Parathyroid adenoma (tissue), 2 donors: ENCODE measurements at regions not wholly inside any gene's neighbourhood (a gene's known extent, or its start where the extent isn't known, plus 50 kb on each side); places are given as distances from the start of the nearest gene placed in this dataset.

Experiments used
- H2AFZ ChIP-seq: fragments of 300-600 bp; sonication (generic); one replicate; pipeline ENCODE4 v1.7.0; 2017; ENCODE audit warnings: antibody characterized with exemption, mild to moderate bottlenecking
- H3K27ac ChIP-seq: fragments of 300-600 bp; sonication (generic); one replicate; pipeline ENCODE4 v1.7.0; 2017
- H3K27me3 ChIP-seq: fragments of 300-600 bp; sonication (generic); one replicate; pipeline ENCODE4 v1.7.0; 2017; ENCODE audit warnings: low read length; ENCODE audit not compliant: control insufficient read depth, insufficient read depth
- H3K36me3 ChIP-seq: fragments of 300-600 bp; sonication (generic); one replicate; pipeline ENCODE4 v1.7.0; 2017; ENCODE audit warnings: low read length; ENCODE audit not compliant: control insufficient read depth, insufficient read depth
- H3K4me1 ChIP-seq: fragments of 300-600 bp; sonication (generic); one replicate; pipeline ENCODE4 v1.7.0; 2017; ENCODE audit warnings: control low read depth
- H3K4me2 ChIP-seq: fragments of 300-600 bp; sonication (generic); one replicate; pipeline ENCODE4 v1.7.0; 2017; ENCODE audit warnings: low read length
- H3K4me3 ChIP-seq: fragments of 300-600 bp; sonication (generic); one replicate; pipeline ENCODE4 v1.7.0; 2017; ENCODE audit warnings: low read depth, low read length
- H3K79me2 ChIP-seq: fragments of 300-600 bp; sonication (generic); one replicate; pipeline ENCODE4 v1.7.0; 2017; ENCODE audit warnings: control low read depth
- H3K9ac ChIP-seq: fragments of 300-600 bp; sonication (generic); one replicate; pipeline ENCODE4 v1.7.0; 2017; ENCODE audit warnings: mild to moderate bottlenecking
- H3K9me3 ChIP-seq: fragments of 300-600 bp; sonication (generic); one replicate; pipeline ENCODE4 v1.7.0; 2017; ENCODE audit warnings: low read length; ENCODE audit not compliant: control insufficient read depth
- TF ChIP-seq, protein P1 (sequence below): fragments of 300-600 bp; sonication (generic); IDR thresholded peaks from one replicate; pipeline ENCODE4 v1.7.0; 2017; ENCODE audit warnings: antibody characterized with exemption, mild to moderate bottlenecking
- donor health status: primary hyperparathyroidism.

DNA sequence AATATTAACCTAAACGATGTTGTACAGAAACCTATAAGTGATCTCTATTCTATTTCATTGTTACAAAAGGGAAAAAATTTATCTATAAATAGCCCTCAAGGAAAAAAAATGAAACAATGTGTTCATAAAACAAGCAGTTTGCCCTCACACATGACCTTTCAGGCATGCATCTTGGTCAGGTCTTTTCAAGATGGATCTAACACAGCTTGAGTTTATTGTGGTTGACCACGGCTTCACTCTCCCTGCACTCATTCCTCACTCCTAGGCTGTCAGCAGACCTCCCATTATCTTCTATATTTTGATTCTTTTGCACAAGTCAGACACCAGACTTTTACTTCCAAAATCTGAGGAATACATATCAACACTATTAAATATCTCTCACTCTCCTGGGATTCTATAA, 544.3 kb downstream of the KCNT2 start:
- Histone ChIP-seq H3K36me3 (no peaks in the 10 kb centered on the region), H3K27ac (no peak overlapping the region), H2AFZ (no peak overlapping the region), H3K79me2 (no peaks in the 10 kb centered on the region), H3K9ac (no peak overlapping the region), H3K4me2 (no peak overlapping the region), H3K4me3 (no peak overlapping the region), H3K4me1 (no peaks in the 10 kb centered on the region), H3K27me3 (no peaks in the 10 kb centered on the region), H3K9me3 (no peaks in the 10 kb centered on the region)
- TF ChIP-seq, protein P1, sequence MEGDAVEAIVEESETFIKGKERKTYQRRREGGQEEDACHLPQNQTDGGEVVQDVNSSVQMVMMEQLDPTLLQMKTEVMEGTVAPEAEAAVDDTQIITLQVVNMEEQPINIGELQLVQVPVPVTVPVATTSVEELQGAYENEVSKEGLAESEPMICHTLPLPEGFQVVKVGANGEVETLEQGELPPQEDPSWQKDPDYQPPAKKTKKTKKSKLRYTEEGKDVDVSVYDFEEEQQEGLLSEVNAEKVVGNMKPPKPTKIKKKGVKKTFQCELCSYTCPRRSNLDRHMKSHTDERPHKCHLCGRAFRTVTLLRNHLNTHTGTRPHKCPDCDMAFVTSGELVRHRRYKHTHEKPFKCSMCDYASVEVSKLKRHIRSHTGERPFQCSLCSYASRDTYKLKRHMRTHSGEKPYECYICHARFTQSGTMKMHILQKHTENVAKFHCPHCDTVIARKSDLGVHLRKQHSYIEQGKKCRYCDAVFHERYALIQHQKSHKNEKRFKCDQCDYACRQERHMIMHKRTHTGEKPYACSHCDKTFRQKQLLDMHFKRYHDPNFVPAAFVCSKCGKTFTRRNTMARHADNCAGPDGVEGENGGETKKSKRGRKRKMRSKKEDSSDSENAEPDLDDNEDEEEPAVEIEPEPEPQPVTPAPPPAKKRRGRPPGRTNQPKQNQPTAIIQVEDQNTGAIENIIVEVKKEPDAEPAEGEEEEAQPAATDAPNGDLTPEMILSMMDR: no peak

DNA sequence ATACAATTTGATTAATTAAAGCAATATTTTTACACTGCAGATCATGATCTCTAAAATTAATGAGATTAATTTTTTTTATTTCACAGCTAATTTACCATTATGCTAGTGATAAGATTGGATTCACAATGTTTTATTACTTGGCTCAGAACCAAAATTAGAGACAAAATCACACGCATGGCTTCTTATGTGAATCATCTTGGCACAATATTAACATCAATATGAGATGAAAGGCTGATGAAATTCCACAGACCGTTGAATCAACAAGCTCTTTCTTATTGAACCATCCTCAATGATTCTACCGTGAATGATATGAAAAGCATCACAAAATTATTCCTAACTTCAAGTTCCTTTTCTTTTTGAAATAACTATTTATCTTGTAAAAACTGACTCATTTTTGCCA, 544.9 kb downstream of the KCNT2 start:
- H3K27me3 ChIP-seq: no peaks in the 10 kb centered on the region
- H3K9me3 ChIP-seq: no peaks in the 10 kb centered on the region
- H3K4me1 ChIP-seq: no peaks in the 10 kb centered on the region
- no peak overlapping the region for H3K4me2 ChIP-seq
- TF ChIP-seq, protein P1: no peak
- H3K9ac ChIP-seq: no peak overlapping the region
- no peak overlapping the region for H3K27ac ChIP-seq
- no peak overlapping the region for H2AFZ ChIP-seq
- H3K4me3 ChIP-seq: no peak overlapping the region
- H3K79me2 ChIP-seq: no peaks in the 10 kb centered on the region
- no peaks in the 10 kb centered on the region for H3K36me3 ChIP-seq

DNA sequence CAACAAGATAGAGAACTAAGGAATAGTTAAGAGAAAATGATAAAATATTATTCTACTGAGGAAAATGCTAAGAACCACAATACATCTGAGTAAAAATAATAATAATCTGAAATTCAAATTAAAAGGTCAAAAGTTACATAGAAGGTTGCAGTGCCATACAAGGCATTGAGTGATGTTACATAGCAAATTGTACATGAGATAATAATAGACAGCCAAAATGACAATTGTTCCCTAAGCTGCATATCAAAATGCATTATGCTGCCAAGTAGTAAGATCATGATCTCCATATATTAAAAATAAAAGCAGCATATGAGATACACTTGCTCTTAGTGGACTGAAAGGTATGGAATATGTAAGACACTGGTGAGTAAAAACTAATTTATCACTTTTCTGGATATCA, 547.7 kb downstream of the KCNT2 start:
- no peak overlapping the region for H3K4me3 ChIP-seq
- TF ChIP-seq, protein P1: no peak
- no peaks in the 10 kb centered on the region for H3K4me1 ChIP-seq
- H3K27ac ChIP-seq: no peak overlapping the region
- H3K4me2 ChIP-seq: no peak overlapping the region
- no peaks in the 10 kb centered on the region for H3K79me2 ChIP-seq
- H2AFZ ChIP-seq: no peak overlapping the region
- H3K36me3 ChIP-seq: no peaks in the 10 kb centered on the region
- H3K9me3 ChIP-seq: no peaks in the 10 kb centered on the region
- H3K9ac ChIP-seq: no peak overlapping the region
- H3K27me3 ChIP-seq: no peaks in the 10 kb centered on the region

DNA sequence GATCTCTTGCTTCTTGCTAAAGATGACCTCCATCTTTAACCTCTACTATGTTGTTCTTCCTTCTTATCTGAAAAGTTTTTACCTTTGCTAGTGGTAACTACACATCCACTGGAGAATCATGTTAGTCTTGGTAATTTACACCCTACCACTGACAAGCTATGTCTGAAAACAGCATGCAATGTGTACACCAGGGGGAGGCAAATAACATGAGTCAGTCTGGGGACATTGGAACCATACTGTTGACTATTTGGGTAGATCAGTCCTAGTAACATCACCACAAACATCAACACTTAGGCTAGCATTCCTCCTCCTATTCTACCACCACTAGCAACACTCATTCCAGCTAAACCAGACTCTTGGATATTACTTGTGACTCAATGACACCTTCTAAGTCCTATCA, 549.0 kb downstream of the KCNT2 start:
- TF ChIP-seq, protein P1: no peak
- H3K9ac ChIP-seq: no peak overlapping the region
- H2AFZ ChIP-seq: no peak overlapping the region
- H3K4me1 ChIP-seq: no peaks in the 10 kb centered on the region
- H3K4me2 ChIP-seq: no peak overlapping the region
- no peaks in the 10 kb centered on the region for H3K9me3 ChIP-seq
- H3K27ac ChIP-seq: no peak overlapping the region
- no peaks in the 10 kb centered on the region for H3K79me2 ChIP-seq
- no peaks in the 10 kb centered on the region for H3K27me3 ChIP-seq
- no peaks in the 10 kb centered on the region for H3K36me3 ChIP-seq
- H3K4me3 ChIP-seq: no peak overlapping the region

DNA sequence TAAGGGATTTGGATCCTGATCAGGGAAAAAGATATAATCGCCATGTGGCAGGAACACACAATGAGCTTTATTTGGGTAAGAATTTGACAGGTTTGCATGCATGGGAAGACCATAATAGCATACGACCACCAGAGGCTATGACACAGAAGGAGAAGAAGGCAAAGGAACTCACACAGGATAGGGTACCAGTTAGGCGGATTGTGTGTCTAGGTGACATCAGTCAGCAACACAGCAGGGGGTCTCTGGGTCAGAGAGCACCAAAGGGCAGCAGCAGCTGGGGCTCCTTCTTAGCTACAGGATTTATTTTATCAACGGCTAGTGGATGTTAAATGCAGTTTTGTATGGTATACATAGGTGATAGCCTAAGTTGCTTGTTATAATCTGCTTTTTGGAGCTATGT, 551.3 kb downstream of the KCNT2 start:
- TF ChIP-seq, protein P1: no peak
- Histone ChIP-seq H3K4me2 (no peak overlapping the region), H3K4me3 (no peak overlapping the region), H3K27me3 (no peaks in the 10 kb centered on the region), H2AFZ (no peak overlapping the region), H3K79me2 (no peaks in the 10 kb centered on the region), H3K4me1 (no peaks in the 10 kb centered on the region), H3K27ac (no peak overlapping the region), H3K36me3 (no peaks in the 10 kb centered on the region), H3K9me3 (no peaks in the 10 kb centered on the region), H3K9ac (no peak overlapping the region)
